K562 (cell line): ENCODE measurements at regions not wholly inside any gene's neighbourhood (a gene's known extent, or its start where the extent isn't known, plus 50 kb on each side); places are given as distances from the start of the nearest gene placed in this dataset.

Experiments used
- ARHGAP35 ChIP-seq: fragments of 450-650 bp; IDR thresholded peaks from 2 replicates; pipeline ENCODE4 v1.6.1; 2018; ENCODE audit not compliant: partially characterized antibody
- EZH2 ChIP-seq: IDR thresholded peaks from 2 replicates; pipeline ENCODE4 v1.6.1; 2012; ENCODE audit warnings: low read depth, mild to moderate bottlenecking, inconsistent platforms, low read length, borderline replicate concordance
- HIVEP1 ChIP-seq: fragments of 250-450 bp; sonication (Bioruptor Pico); IDR thresholded peaks from 2 replicates; pipeline ENCODE4 v1.4.0; 2020; ENCODE audit warnings: mild to moderate bottlenecking
- ZBTB26 ChIP-seq: fragments of 450-650 bp; formaldehyde crosslinking; IDR thresholded peaks from 2 replicates; pipeline ENCODE4 v1.4.0; 2022; ENCODE audit warnings: missing genetic modification characterization
- ZBTB5 ChIP-seq: fragments of 450-650 bp; IDR thresholded peaks from 2 replicates; pipeline ENCODE4 v1.6.1; 2017; ENCODE audit warnings: antibody characterized with exemption
- ZNF592 ChIP-seq: fragments of 450-650 bp; IDR thresholded peaks from 2 replicates; pipeline ENCODE4 v1.6.1; 2017; ENCODE audit warnings: antibody characterized with exemption, mild to moderate bottlenecking
- ZNF778 ChIP-seq: fragments of 450-650 bp; formaldehyde crosslinking; IDR thresholded peaks from 2 replicates; pipeline ENCODE4 v1.4.0; 2020; ENCODE audit warnings: mild to moderate bottlenecking, moderate library complexity

- TF ChIP-seq ZNF592 (no peak), ARHGAP35 (no peak), ZNF778 (CRISPR knock-in tag) (no peak), HIVEP1 (CRISPR knock-in tag) (no peak), ZBTB26 (no peak), ZBTB5 (no peak), EZH2 (no peak)
- TF ChIP-seq, all 486 proteins: peak for 0
Observed at GRCh38 chr5:100276071-100276470, 259.1 kb upstream of the FAM174A start (continued).
